ENCODE measurements at regions not wholly inside any gene's neighbourhood (a gene's known extent, or its start where the extent isn't known, plus 50 kb on each side); places are given as distances from the start of the nearest gene placed in this dataset.

DNA sequence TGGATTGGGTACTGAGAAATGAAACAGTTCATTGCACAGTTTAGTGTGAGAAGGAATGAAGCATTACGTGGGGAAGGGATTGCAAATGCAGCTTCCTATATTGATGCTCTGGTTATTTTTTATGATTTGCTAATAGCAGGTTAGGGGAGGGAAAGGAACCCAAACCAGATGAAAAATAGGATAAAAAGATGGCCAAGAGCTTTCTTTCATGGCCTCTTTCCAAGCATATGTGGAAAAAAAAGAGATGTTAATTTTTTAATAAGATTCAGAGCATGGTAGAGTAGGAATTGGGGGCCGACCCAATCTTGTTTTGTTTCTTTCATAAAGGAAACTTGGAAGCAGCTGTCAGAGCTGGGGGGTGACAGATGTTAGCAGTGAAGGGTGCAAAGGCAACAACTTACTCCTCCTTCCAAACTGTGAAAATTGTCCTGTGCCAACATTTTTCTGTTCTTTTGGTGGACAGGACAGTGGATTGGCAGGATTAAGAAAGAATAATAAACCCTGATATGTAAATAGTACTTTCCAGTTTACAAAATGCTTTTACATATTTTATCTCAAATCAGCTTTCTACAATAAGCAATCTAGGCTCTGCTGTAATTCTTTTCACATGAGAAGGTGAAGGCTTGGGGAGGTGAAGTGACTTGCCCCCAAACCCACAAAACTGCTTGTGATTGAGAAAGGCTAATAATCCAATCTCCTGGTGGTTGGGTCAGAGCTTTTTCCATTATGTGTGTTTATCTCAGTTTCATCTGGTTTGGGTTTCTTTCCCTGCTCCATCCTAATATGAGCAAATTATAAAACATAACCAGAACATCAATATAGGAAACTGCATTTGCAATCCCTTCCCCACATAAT lies 270.1 kb downstream of the ETAA1 start:
- H3K36me3 ChIP-seq, result no peaks in the 10 kb centered on the region
- H3K9ac ChIP-seq, result no peak overlapping the region
- H3K9me3 ChIP-seq (replicated peaks in 1 of 11), result no peaks in the 10 kb centered on the region
- no peak for TF ChIP-seq Cebpa-rat (IDR thresholded peaks at IDR 0.05)
- H3K27ac ChIP-seq, result no peak overlapping the region
- H3K4me2 ChIP-seq, result no peak overlapping the region
- H4K20me1 ChIP-seq, result no peaks in the 10 kb centered on the region; a peak in 1 of 22 replicates
- no peaks in the 10 kb centered on the region for H3K27me3 ChIP-seq
- peaks cover 9 to 16% (median 14%) of the 10 kb centered on the region in 10 experiments for H3K4me1 ChIP-seq
- no peak overlapping the region for H3K4me3 ChIP-seq

DNA sequence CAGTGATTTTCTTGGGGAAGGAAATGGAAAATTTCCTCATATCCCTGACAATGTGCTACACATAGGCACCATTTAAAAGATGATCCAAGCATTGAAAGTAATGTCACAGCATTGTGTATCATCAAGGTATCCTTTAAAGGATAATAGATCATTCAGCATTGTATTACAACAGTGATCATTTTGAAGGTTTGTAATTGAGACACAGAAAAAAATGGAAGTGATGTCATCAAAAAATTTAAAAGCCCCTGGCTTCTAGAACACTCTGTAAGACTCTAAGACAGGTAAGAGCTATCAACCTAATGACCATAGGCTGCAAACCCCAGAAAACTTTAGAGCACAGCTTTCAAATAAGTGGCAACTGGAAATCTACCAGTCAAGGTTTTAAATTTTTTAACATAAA lies 271.4 kb downstream of the ETAA1 start:
- Histone ChIP-seq H3K4me1 (peaks cover 11 to 19% (median 17%) of the 10 kb centered on the region in 10 experiments), H3K9me3 (replicated peaks in 1 of 11) (no peaks in the 10 kb centered on the region), H3K4me2 (no peak overlapping the region), H3K27me3 (no peaks in the 10 kb centered on the region), H3K27ac (no peak overlapping the region), H3K4me3 (no peak overlapping the region), H3K36me3 (no peaks in the 10 kb centered on the region), H4K20me1 (no peaks in the 10 kb centered on the region; a peak in 1 of 22 replicates), H3K9ac (no peak overlapping the region)
- no peak for TF ChIP-seq Cebpa-rat (IDR thresholded peaks at IDR 0.05)

GRCh38 chr2:67669168-67669567 lies 272.0 kb downstream of the ETAA1 start:
- H3K4me3 ChIP-seq, result no peak overlapping the region
- H4K20me1 ChIP-seq, result no peaks in the 10 kb centered on the region; a peak in 1 of 22 replicates
- no peaks in the 10 kb centered on the region for H3K27me3 ChIP-seq
- no peak for TF ChIP-seq Cebpa-rat (IDR thresholded peaks at IDR 0.05)
- H3K27ac ChIP-seq, result no peak overlapping the region
- no peak overlapping the region for H3K9ac ChIP-seq
- no peak overlapping the region for H3K4me2 ChIP-seq
- peaks cover 11 to 19% (median 17%) of the 10 kb centered on the region in 10 experiments for H3K4me1 ChIP-seq
- no peaks in the 10 kb centered on the region for H3K36me3 ChIP-seq
- H3K9me3 ChIP-seq (replicated peaks in 1 of 11), result no peaks in the 10 kb centered on the region

GRCh38 chr2:67669766-67670165 lies 272.6 kb downstream of the ETAA1 start:
- Histone ChIP-seq H3K9ac (no peak overlapping the region), H3K36me3 (no peaks in the 10 kb centered on the region), H3K4me2 (no peak overlapping the region), H3K4me1 (peaks cover 11 to 19% (median 17%) of the 10 kb centered on the region in 10 experiments), H3K27me3 (no peaks in the 10 kb centered on the region), H3K27ac (no peak overlapping the region), H3K4me3 (no peak overlapping the region), H4K20me1 (no peaks in the 10 kb centered on the region; a peak in 1 of 22 replicates), H3K9me3 (replicated peaks in 1 of 11) (no peaks in the 10 kb centered on the region)
- TF ChIP-seq Cebpa-rat (IDR thresholded peaks at IDR 0.05), result no peak

- Histone ChIP-seq H3K4me2 (peak overlapping the region in 7 of 11 experiments; percentile 64 to 77 (median 67); a peak in 5 of 22 replicates), H3K27ac (no peak overlapping the region), H3K9me3 (replicated peaks in 1 of 11) (no peaks in the 10 kb centered on the region), H3K4me3 (no peak overlapping the region), H3K4me1 (peaks cover 11 to 19% (median 17%) of the 10 kb centered on the region in 10 experiments), H3K9ac (no peak overlapping the region), H4K20me1 (no peaks in the 10 kb centered on the region; a peak in 1 of 22 replicates), H3K27me3 (no peaks in the 10 kb centered on the region), H3K36me3 (no peaks in the 10 kb centered on the region)
- TF ChIP-seq Cebpa-rat (IDR thresholded peaks at IDR 0.05), result no peak
Measured at GRCh38 chr2:67670747-67671183, 273.6 kb downstream of the ETAA1 start.

DNA sequence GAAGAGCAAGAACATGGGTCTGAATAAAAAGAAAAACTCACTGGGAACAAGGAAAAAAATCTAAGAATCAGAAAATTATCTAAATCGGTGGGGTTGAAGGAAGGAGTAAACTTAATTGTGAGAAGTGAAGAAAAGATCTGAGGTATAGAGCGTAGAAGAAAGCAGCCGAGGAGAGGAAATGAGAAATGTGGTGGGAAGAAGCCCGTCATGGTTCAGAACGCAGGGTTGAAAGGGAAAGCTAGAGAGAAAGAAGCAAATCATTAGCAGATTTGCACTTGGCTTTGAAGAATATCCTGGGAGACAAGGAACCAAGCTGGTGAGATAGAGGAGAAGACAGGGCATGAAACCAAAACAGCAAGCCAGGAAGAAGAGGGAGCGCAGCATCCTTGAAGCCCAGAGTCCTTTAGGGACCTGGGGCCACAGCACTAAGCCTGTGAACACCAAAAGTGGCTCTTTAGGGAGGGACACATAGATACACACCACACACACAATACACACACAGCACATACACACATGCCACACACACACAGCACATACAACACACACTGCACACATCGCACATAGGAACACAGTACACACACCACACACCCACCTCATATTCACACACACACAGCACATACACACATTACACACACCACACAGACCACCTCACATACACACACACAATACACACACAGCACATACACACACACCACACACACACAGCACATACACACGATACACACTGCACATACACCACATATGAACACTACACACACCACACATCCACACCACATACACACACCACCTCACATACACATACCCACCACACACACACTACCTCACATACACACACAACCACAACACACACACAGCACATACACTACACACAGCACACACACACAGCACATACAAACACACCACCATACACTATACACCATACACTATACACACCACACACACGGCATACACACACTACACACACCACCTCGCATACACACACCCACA lies 274.6 kb downstream of the ETAA1 start:
- TF ChIP-seq Cebpa-rat (IDR thresholded peaks at IDR 0.05), result no peak
- no peaks in the 10 kb centered on the region for H3K27me3 ChIP-seq
- H3K4me2 ChIP-seq, result peak overlapping the region; percentile 53 to 77 (median 65)

DNA sequence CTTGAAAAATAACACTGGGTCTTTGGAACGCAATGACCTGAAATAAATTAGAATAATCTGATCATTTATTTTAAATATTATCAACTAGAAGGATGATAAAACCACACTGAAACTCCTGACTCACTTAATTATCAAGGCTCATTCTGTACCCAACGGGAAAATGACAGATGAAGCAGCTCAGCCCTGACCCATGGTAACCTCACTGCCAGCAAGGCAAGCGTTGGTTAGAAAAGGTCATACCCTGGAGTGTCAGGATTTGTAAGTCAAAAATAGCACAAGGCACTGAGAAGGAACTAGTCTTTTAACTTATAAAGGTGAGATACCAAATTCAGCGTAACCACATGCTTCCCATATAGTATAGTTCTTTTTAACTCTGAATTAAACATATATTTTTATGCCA lies 277.5 kb downstream of the ETAA1 start:
- no peak overlapping the region for H3K4me2 ChIP-seq
- no peaks in the 10 kb centered on the region for H3K36me3 ChIP-seq

More for the DNA sequence above, 274.6 kb downstream of the ETAA1 start:
- H3K9me3 ChIP-seq (replicated peaks in 1 of 11), result no peaks in the 10 kb centered on the region
- H4K20me1 ChIP-seq, result no peaks in the 10 kb centered on the region; a peak in 1 of 22 replicates
- no peak overlapping the region for H3K4me3 ChIP-seq
- H3K36me3 ChIP-seq, result no peaks in the 10 kb centered on the region
- no peak overlapping the region for H3K27ac ChIP-seq
- peaks cover 11 to 24% (median 17%) of the 10 kb centered on the region in 10 experiments for H3K4me1 ChIP-seq
- no peak overlapping the region for H3K9ac ChIP-seq

GRCh38 chr2:67684991-67685390 lies 287.9 kb downstream of the ETAA1 start:
- Histone ChIP-seq H3K9ac (no peak overlapping the region), H3K4me2 (no peak overlapping the region), H3K4me3 (no peak overlapping the region), H4K20me1 (no peaks in the 10 kb centered on the region), H3K27me3 (no peaks in the 10 kb centered on the region), H3K27ac (no peak overlapping the region), H3K36me3 (no peaks in the 10 kb centered on the region), H3K9me3 (replicated peaks in 1 of 11) (no peaks in the 10 kb centered on the region), H3K4me1 (no peaks in the 10 kb centered on the region)
- TF ChIP-seq Cebpa-rat (IDR thresholded peaks at IDR 0.05), result no peak

More for the DNA sequence above, 277.5 kb downstream of the ETAA1 start:
- no peak for TF ChIP-seq Cebpa-rat (IDR thresholded peaks at IDR 0.05)
- Histone ChIP-seq H3K4me1 (peaks cover 11 to 26% (median 17%) of the 10 kb centered on the region in 10 experiments), H4K20me1 (no peaks in the 10 kb centered on the region; a peak in 1 of 22 replicates), H3K27ac (no peak overlapping the region), H3K27me3 (no peaks in the 10 kb centered on the region), H3K9ac (no peak overlapping the region), H3K9me3 (replicated peaks in 1 of 11) (no peaks in the 10 kb centered on the region), H3K4me3 (no peak overlapping the region)

- TF ChIP-seq Cebpa-rat (IDR thresholded peaks at IDR 0.05), result no peak
- H3K4me2 ChIP-seq, result no peak overlapping the region
- H3K9me3 ChIP-seq (replicated peaks in 1 of 11), result no peaks in the 10 kb centered on the region
Measured at GRCh38 chr2:67686254-67686653, 289.1 kb downstream of the ETAA1 start.

More at GRCh38 chr2:67686254-67686653, 289.1 kb downstream of the ETAA1 start:
- Histone ChIP-seq H3K27ac (no peak overlapping the region), H3K36me3 (no peaks in the 10 kb centered on the region), H3K27me3 (no peaks in the 10 kb centered on the region), H3K4me3 (no peak overlapping the region), H4K20me1 (no peaks in the 10 kb centered on the region), H3K9ac (no peak overlapping the region), H3K4me1 (no peaks in the 10 kb centered on the region)
